Esophagus squamous epithelium (tissue), 4 donors: ENCODE measurements at regions not wholly inside any gene's neighbourhood (a gene's known extent, or its start where the extent isn't known, plus 50 kb on each side); places are given as distances from the start of the nearest gene placed in this dataset.

Source experiments
- POLR2A ChIP-seq, 4 donors: fragments of 450-650 bp; IDR thresholded peaks; one replicate each; pipeline ENCODE4 v1.6.1; 2017; ENCODE audit warnings: antibody characterized with exemption in 4 of 4, mild to moderate bottlenecking in 4 of 4, moderate library complexity in 3 of 4
- TF ChIP-seq, protein P1 (sequence below), 6 experiments: fragments of 450-650 bp in 4 of 6; fragments of 200-600 bp in 2 of 6; sonication (generic) in 2 of 6; IDR thresholded peaks; one replicate each; pipeline ENCODE4 v1.5.1; 2016 to 2019; ENCODE audit warnings: antibody characterized with exemption in 6 of 6, mild to moderate bottlenecking in 4 of 6, moderate library complexity in 4 of 6

DNA sequence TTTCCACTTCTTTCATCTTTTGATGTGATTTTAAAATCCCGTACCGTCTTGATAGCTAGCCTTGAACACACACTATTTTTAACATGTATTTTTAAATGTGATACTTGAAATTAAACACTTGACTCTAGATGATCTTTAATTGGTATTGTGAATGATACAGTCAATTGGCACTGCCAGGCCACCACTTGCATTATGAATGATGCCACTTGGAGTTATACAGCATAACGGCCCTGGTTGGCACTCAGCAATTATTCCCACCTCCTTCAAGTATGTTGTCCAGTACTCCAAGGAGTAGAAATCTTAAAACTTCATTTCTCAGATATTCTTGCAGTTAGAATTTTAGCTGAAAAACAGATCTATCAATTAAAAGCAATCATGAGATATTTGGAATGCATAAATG lies 62.9 kb downstream of the TENT5A start:
- TF ChIP-seq POLR2A (IDR thresholded peaks at IDR 0.05) = no peak
- TF ChIP-seq, protein P1, sequence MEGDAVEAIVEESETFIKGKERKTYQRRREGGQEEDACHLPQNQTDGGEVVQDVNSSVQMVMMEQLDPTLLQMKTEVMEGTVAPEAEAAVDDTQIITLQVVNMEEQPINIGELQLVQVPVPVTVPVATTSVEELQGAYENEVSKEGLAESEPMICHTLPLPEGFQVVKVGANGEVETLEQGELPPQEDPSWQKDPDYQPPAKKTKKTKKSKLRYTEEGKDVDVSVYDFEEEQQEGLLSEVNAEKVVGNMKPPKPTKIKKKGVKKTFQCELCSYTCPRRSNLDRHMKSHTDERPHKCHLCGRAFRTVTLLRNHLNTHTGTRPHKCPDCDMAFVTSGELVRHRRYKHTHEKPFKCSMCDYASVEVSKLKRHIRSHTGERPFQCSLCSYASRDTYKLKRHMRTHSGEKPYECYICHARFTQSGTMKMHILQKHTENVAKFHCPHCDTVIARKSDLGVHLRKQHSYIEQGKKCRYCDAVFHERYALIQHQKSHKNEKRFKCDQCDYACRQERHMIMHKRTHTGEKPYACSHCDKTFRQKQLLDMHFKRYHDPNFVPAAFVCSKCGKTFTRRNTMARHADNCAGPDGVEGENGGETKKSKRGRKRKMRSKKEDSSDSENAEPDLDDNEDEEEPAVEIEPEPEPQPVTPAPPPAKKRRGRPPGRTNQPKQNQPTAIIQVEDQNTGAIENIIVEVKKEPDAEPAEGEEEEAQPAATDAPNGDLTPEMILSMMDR (IDR thresholded peaks at IDR 0.05) = no peak
